Colonic mucosa (tissue), 4 donors: ENCODE measurements at regions not wholly inside any gene's neighbourhood (a gene's known extent, or its start where the extent isn't known, plus 50 kb on each side); places are given as distances from the start of the nearest gene placed in this dataset.

ENCODE experiments used
- DNase-seq: peaks from one replicate; pipeline ENCODE4 v3.0.0-alpha.2; 2020
- H3K27ac ChIP-seq: fragments of 200-600 bp; one replicate; pipeline ENCODE4 v1.8.0; 2021
- H3K27me3 ChIP-seq: fragments of 200-600 bp; one replicate; pipeline ENCODE4 v1.8.0; 2021
- H3K36me3 ChIP-seq: fragments of 200-600 bp; one replicate; pipeline ENCODE4 v1.8.0; 2021
- H3K4me1 ChIP-seq: fragments of 200-600 bp; one replicate; pipeline ENCODE4 v1.8.0; 2021; ENCODE audit warnings: mild to moderate bottlenecking
- H3K4me3 ChIP-seq: fragments of 200-600 bp; one replicate; pipeline ENCODE4 v1.8.0; 2021
- H3K9ac ChIP-seq, 2 donors: one replicate each; pipeline ENCODE4 v1.7.0; 2013; ENCODE audit warnings: control low read depth in 2 of 2, low read depth in 2 of 2, low read length in 2 of 2
- H3K9me3 ChIP-seq: fragments of 200-600 bp; one replicate; pipeline ENCODE4 v1.8.0; 2021
- CTCF ChIP-seq: fragments of 200-600 bp; IDR thresholded peaks from one replicate; pipeline ENCODE4 v1.8.0; 2022; ENCODE audit warnings: antibody characterized with exemption, mild to moderate bottlenecking
- intact Hi-C: fragments of 100-400 bp; cut with DNase I; formaldehyde crosslinking; loops from one replicate; pipeline ENCODE4 v1.14.1; 2022
- donor health status: healthy.
- donor health status: DM: no; HTN: no; CAD: no.
- donor health status: DM: no; HTN: no; CAD: no.

- Histone ChIP-seq H3K9me3 (no peaks in the 10 kb centered on the region), H3K9ac (no peak overlapping the region), H3K27me3 (no peaks in the 10 kb centered on the region), H3K36me3 (no peaks in the 10 kb centered on the region), H3K4me1 (no peaks in the 10 kb centered on the region), H3K4me3 (no peak overlapping the region), H3K27ac (no peak overlapping the region)
- no peak for DNase-seq
- intact Hi-C loops: loop anchor here (10.0 kb wide), 1 partner anchor 121 kb away; no protein-coding TSS in a partner anchor
- TF ChIP-seq CTCF: no peak
Observed at GRCh38 chr2:149715894-149716293, 128.3 kb upstream of the MMADHC start.

- no peak overlapping the region for H3K4me3 ChIP-seq
- peak; percentile 28 for TF ChIP-seq CTCF
- H3K9ac ChIP-seq: no peak overlapping the region
- intact Hi-C loops: loop anchor here (10.0 kb wide), 1 partner anchor 120 kb away; no protein-coding TSS in a partner anchor
- no peaks in the 10 kb centered on the region for H3K36me3 ChIP-seq
- no peaks in the 10 kb centered on the region for H3K9me3 ChIP-seq
- no peaks in the 10 kb centered on the region for H3K4me1 ChIP-seq
- DNase-seq: no peak
- no peak overlapping the region for H3K27ac ChIP-seq
- no peaks in the 10 kb centered on the region for H3K27me3 ChIP-seq
Observed at GRCh38 chr2:149715005-149715592, 127.5 kb upstream of the MMADHC start.

- TF ChIP-seq CTCF: no peak
- H3K9me3 ChIP-seq: no peaks in the 10 kb centered on the region
- no peaks in the 10 kb centered on the region for H3K36me3 ChIP-seq
- DNase-seq: no peak
- H3K4me1 ChIP-seq: no peaks in the 10 kb centered on the region
- no peaks in the 10 kb centered on the region for H3K27me3 ChIP-seq
- H3K9ac ChIP-seq: no peak overlapping the region
- H3K4me3 ChIP-seq: no peak overlapping the region
- intact Hi-C loops: loop anchor here (10.0 kb wide), 1 partner anchor 115 kb away; no protein-coding TSS in a partner anchor
- H3K27ac ChIP-seq: no peak overlapping the region
Observed at GRCh38 chr2:149709496-149710263, 122.1 kb upstream of the MMADHC start.

- Histone ChIP-seq H3K4me3 (no peak overlapping the region), H3K27ac (no peak overlapping the region), H3K36me3 (no peaks in the 10 kb centered on the region), H3K27me3 (no peaks in the 10 kb centered on the region), H3K9me3 (no peaks in the 10 kb centered on the region), H3K9ac (no peak overlapping the region), H3K4me1 (no peaks in the 10 kb centered on the region)
- intact Hi-C loops: no loop called here
- TF ChIP-seq CTCF: no peak
- DNase-seq: no peak
Observed at GRCh38 chr2:149703281-149703680, 115.7 kb upstream of the MMADHC start.

- Histone ChIP-seq H3K9me3 (no peaks in the 10 kb centered on the region), H3K9ac (no peak overlapping the region), H3K4me3 (no peak overlapping the region), H3K36me3 (no peaks in the 10 kb centered on the region), H3K27ac (no peak overlapping the region), H3K27me3 (no peaks in the 10 kb centered on the region), H3K4me1 (no peaks in the 10 kb centered on the region)
- intact Hi-C loops: no loop called here
- TF ChIP-seq CTCF: no peak
- DNase-seq: no peak
Observed at GRCh38 chr2:149702571-149702970, 115.0 kb upstream of the MMADHC start.
